ENCODE measurements at regions not wholly inside any gene's neighbourhood (a gene's known extent, or its start where the extent isn't known, plus 50 kb on each side); places are given as distances from the start of the nearest gene placed in this dataset.

DNA sequence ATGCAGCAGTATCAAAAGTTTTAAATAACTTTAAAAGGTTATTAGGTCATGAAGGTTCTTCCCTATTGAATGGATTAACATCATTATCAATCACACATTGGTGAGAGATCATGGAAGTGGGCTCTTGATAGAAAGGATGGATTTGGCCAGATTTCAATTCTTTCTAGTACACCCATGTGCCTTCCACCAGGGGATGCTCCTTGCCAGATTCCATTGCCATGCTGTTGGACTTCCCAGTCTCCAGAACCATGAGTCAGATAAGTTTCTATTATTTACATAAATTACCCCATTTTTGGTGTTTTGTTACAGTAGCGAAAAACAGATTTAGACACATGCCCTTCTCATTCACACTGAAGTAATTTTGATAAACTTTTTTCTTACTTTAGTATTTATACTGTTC is 1010.6 kb upstream of the C9orf72 start:
- H2BK12ac ChIP-seq (ENCODE audit: low read depth, low read length), result no peak overlapping the region
- H3K79me1 ChIP-seq (ENCODE audit: low read depth, low read length), result no peaks in the 10 kb centered on the region
- no peak overlapping the region for H3K4me2 ChIP-seq (ENCODE audit: insufficient read depth in 1 of 2, low read depth in 2 of 2, low read length in 2 of 2)
- 86% methylated on average over 1 of the region's 1 CpG; no CpG with 5 or more reads in 1 of the 2 experiments for WGBS, 2 experiments (ENCODE audit: extremely low coverage in 1 of 2, insufficient coverage in 1 of 2, insufficient read length in 1 of 2, insufficient replicate concordance in 2 of 2, low coverage in 1 of 2, low lambda C conversion rate in 2 of 2, missing lambda C conversion rate in 1 of 2)
- no peaks in the 10 kb centered on the region for H3K79me2 ChIP-seq (ENCODE audit: control insufficient read depth in 1 of 2, insufficient read depth in 2 of 2, low read length in 2 of 2)
- H3K36me3 ChIP-seq (ENCODE audit: control insufficient read depth in 2 of 4, insufficient read depth in 4 of 4, low read length in 3 of 4), result no peaks in the 10 kb centered on the region
- no peak overlapping the region for H4K5ac ChIP-seq (ENCODE audit: insufficient read length, low read depth, low read length)
- H2AK5ac ChIP-seq (ENCODE audit: low read depth, low read length), result no peak overlapping the region
- H3K4me3 ChIP-seq (ENCODE audit: extremely low read depth in 1 of 4, insufficient read depth in 2 of 4, low read depth in 3 of 4, low read length in 4 of 4), result no peak overlapping the region
- no peak overlapping the region for H2BK120ac ChIP-seq (replicated peaks; ENCODE audit: low read depth, low read length)
- no peak overlapping the region for H2BK5ac ChIP-seq (ENCODE audit: low read depth, low read length)
- H2BK15ac ChIP-seq (ENCODE audit: low read length), result no peak overlapping the region
- POLR2A ChIA-PET (ENCODE audit: partially characterized antibody), result no interaction called here
- CTCF ChIA-PET (ENCODE audit: partially characterized antibody), result no interaction called here
- H4K8ac ChIP-seq (ENCODE audit: extremely low read depth, insufficient read depth, low read length), result no peak overlapping the region
- H3K56ac ChIP-seq (replicated peaks; ENCODE audit: insufficient read length, low read depth, low read length), result no peak overlapping the region
- no peak overlapping the region for H4K91ac ChIP-seq (replicated peaks; ENCODE audit: insufficient read length, low read length)
- no peaks in the 10 kb centered on the region for H3K23me2 ChIP-seq (ENCODE audit: low read depth, low read length)
- FAIRE-seq (no peak), DNase-seq (ENCODE audit: low read depth in 1 of 2, low spot score in 2 of 2) (no peak)
- H2BK20ac ChIP-seq (ENCODE audit: low read length), result no peak overlapping the region
- TF ChIP-seq PHF8 (conservative IDR thresholded peaks at IDR 0.05; ENCODE audit: low read depth, low read length) (no peak), RAD21 (IDR thresholded peaks at IDR 0.05 in 1 of 2, conservative IDR thresholded peaks at IDR 0.05 in 1 of 2; ENCODE audit: low read depth in 2 of 2, low read length in 2 of 2) (0 out of 4 replicates have a peak, but pooled peaks of 1 of the 2 experiments have one; percentile 9)
- TF ChIP-seq, protein P1, sequence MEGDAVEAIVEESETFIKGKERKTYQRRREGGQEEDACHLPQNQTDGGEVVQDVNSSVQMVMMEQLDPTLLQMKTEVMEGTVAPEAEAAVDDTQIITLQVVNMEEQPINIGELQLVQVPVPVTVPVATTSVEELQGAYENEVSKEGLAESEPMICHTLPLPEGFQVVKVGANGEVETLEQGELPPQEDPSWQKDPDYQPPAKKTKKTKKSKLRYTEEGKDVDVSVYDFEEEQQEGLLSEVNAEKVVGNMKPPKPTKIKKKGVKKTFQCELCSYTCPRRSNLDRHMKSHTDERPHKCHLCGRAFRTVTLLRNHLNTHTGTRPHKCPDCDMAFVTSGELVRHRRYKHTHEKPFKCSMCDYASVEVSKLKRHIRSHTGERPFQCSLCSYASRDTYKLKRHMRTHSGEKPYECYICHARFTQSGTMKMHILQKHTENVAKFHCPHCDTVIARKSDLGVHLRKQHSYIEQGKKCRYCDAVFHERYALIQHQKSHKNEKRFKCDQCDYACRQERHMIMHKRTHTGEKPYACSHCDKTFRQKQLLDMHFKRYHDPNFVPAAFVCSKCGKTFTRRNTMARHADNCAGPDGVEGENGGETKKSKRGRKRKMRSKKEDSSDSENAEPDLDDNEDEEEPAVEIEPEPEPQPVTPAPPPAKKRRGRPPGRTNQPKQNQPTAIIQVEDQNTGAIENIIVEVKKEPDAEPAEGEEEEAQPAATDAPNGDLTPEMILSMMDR (IDR thresholded peaks at IDR 0.05; ENCODE audit: control extremely low read depth in 1 of 3, insufficient read depth in 1 of 3, low read depth in 1 of 3, low read length in 3 of 3), result peak in 1 of 3 experiments; percentile 11; a peak in 1 of 4 replicates
- H3K4ac ChIP-seq (replicated peaks; ENCODE audit: insufficient read length, low read depth, low read length), result no peak overlapping the region
- H3K14ac ChIP-seq (ENCODE audit: insufficient read length), result no peak overlapping the region
- H3K4me1 ChIP-seq (replicated peaks in 1 of 4; ENCODE audit: control insufficient read depth in 3 of 4, insufficient read depth in 4 of 4, low read length in 3 of 4), result no peaks in the 10 kb centered on the region
- H3K18ac ChIP-seq (ENCODE audit: extremely low read depth, low read length), result no peak overlapping the region
- H3K27ac ChIP-seq (ENCODE audit: low read depth, low read length), result no peak overlapping the region
- no peak overlapping the region for H2AFZ ChIP-seq (ENCODE audit: low read length)
- no peaks in the 10 kb centered on the region for H4K20me1 ChIP-seq (replicated peaks in 1 of 2; ENCODE audit: control insufficient read depth in 1 of 2, insufficient read depth in 2 of 2, low read length in 2 of 2)
- H3K27me3 ChIP-seq (replicated peaks in 1 of 4; ENCODE audit: control insufficient read depth in 3 of 4, extremely low read depth in 1 of 4, insufficient read depth in 3 of 4, low read length in 3 of 4), result no peaks in the 10 kb centered on the region
- no peak overlapping the region for H3K23ac ChIP-seq (ENCODE audit: insufficient read length)
- no peak overlapping the region for H3K9ac ChIP-seq (replicated peaks in 1 of 4; ENCODE audit: extremely low read depth in 1 of 4, low read depth in 3 of 4, low read length in 3 of 4)
- peaks cover 0 to 4% of the 10 kb centered on the region in 2 experiments; a peak in 1 of 4 replicates for H3K9me3 ChIP-seq (ENCODE audit: insufficient read depth in 2 of 2, low read depth in 1 of 2, low read length in 1 of 2)
